Caco-2 (cell line): ENCODE measurements at regions not wholly inside any gene's neighbourhood (a gene's known extent, or its start where the extent isn't known, plus 50 kb on each side); places are given as distances from the start of the nearest gene placed in this dataset.

Experiments used
- BruUV-seq: library from RNA; stranded (reverse); fragments of 400-500 nt; replicated peaks from 2 replicates; lab custom pipeline; 2021; lab: Mats Ljungman, UMichigan
- CTCF ChIA-PET: fragments of 300-600 bp; sonication (Branson Sonifier 250); formaldehyde crosslinking; loops from one replicate; lab custom pipeline; 2022; ENCODE audit warnings: antibody characterized with exemption; lab: Charles Lee
- POLR2A ChIA-PET: fragments of 300-600 bp; sonication (Branson Sonifier 250); formaldehyde crosslinking; loops from one replicate; lab custom pipeline; 2022; ENCODE audit warnings: antibody characterized with exemption; lab: Charles Lee
- DNase-seq, 2 experiments: peaks; one replicate each; pipeline versions ENCODE4 v3.0.0 to v3.0.0-alpha.2; 2020 to 2022
- H3K27me3 ChIP-seq: replicated peaks from 2 replicates; pipeline ENCODE4 v1.6.0; 2011; ENCODE audit warnings: low read length; ENCODE audit not compliant: control insufficient read depth, insufficient read depth
- H3K36me3 ChIP-seq: 2 replicates; pipeline ENCODE4 v1.5.1; 2011; ENCODE audit warnings: low read length; ENCODE audit not compliant: control insufficient read depth, insufficient read depth
- H3K4me1 ChIP-seq: fragments of 250-450 bp; sonication (Bioruptor Pico); 2 replicates; pipeline ENCODE4 v1.5.1; 2020; ENCODE audit warnings: mild to moderate bottlenecking
- H3K4me3 ChIP-seq: 2 replicates; pipeline ENCODE4 v1.5.1; 2011; ENCODE audit warnings: low read depth, mild to moderate bottlenecking, control low read depth, low read length
- H3K9me3 ChIP-seq: fragments of 250-450 bp; sonication (Bioruptor Pico); 2 replicates; pipeline ENCODE4 v1.5.1; 2020; ENCODE audit warnings: mild to moderate bottlenecking, moderate library complexity
- H3K27ac Mint-ChIP-seq: one replicate; pipeline ENCODE4 v1.8.0; 2022; ENCODE audit warnings: mixed read lengths; ENCODE audit not compliant: unreplicated experiment
- H3K27me3 Mint-ChIP-seq: one replicate; pipeline ENCODE4 v1.8.0; 2022; ENCODE audit warnings: mixed read lengths; ENCODE audit not compliant: insufficient read depth, unreplicated experiment
- H3K36me3 Mint-ChIP-seq: one replicate; pipeline ENCODE4 v1.8.0; 2022; ENCODE audit warnings: mild to moderate bottlenecking, mixed read lengths; ENCODE audit not compliant: insufficient read depth, unreplicated experiment
- H3K4me1 Mint-ChIP-seq: one replicate; pipeline ENCODE4 v1.8.0; 2022; ENCODE audit warnings: low read depth, mixed read lengths; ENCODE audit not compliant: unreplicated experiment
- H3K4me3 Mint-ChIP-seq: one replicate; pipeline ENCODE4 v1.8.0; 2022; ENCODE audit warnings: mild to moderate bottlenecking, moderate library complexity, mixed read lengths; ENCODE audit not compliant: unreplicated experiment
- H3K9me3 Mint-ChIP-seq: one replicate; pipeline ENCODE4 v1.8.0; 2022; ENCODE audit warnings: mixed read lengths; ENCODE audit not compliant: unreplicated experiment
- CTCF ChIP-seq, 2 experiments: fragments of 200-600 bp in 1 of 2; IDR thresholded peaks; 1 replicate in 1 of 2; 2 replicates in 1 of 2; pipeline versions ENCODE4 v1.5.1 to v1.8.0; 2011 to 2022; ENCODE audit warnings: antibody characterized with exemption in 1 of 2, control low read depth in 1 of 2, inconsistent platforms in 1 of 2, low read depth in 1 of 2, low read length in 1 of 2, mild to moderate bottlenecking in 1 of 2, moderate library complexity in 1 of 2; ENCODE audit not compliant: insufficient read depth in 1 of 2, severe bottlenecking in 1 of 2, unreplicated experiment in 1 of 2
- intact Hi-C: fragments of 100-400 bp; cut with micrococcal nuclease; formaldehyde crosslinking; loops from one replicate; pipeline ENCODE4 v1.10.0; 2022; ENCODE audit not compliant: unreplicated experiment

GRCh38 chr4:80145739-80146138 lies 51.6 kb upstream of the PRDM8 start:
- CTCF ChIA-PET, result no interaction called here

GRCh38 chr4:80144676-80145470 lies 52.4 kb upstream of the PRDM8 start:
- no peaks in the 10 kb centered on the region for H3K4me1 Mint-ChIP-seq
- no peaks in the 10 kb centered on the region for H3K27me3 ChIP-seq
- no peaks in the 10 kb centered on the region for H3K9me3 ChIP-seq
- H3K36me3 ChIP-seq, result no peaks in the 10 kb centered on the region
- CTCF ChIA-PET, result interaction anchor here (0.6 kb wide), 1 partner anchor 171 kb away, joined by 7 read pairs; no protein-coding TSS in a partner anchor
- no peak overlapping the region for H3K4me3 Mint-ChIP-seq
- H3K27ac Mint-ChIP-seq, result no peak overlapping the region
- H3K4me1 ChIP-seq, result no peaks in the 10 kb centered on the region
- no peak overlapping the region for H3K4me3 ChIP-seq
- intact Hi-C loops, result no loop called here
- BruUV-seq, result no TSS peak
- H3K27me3 Mint-ChIP-seq, result peaks cover 2% of the 10 kb centered on the region
- TF ChIP-seq CTCF (IDR thresholded peaks at IDR 0.05; ENCODE audit: insufficient read depth in 1 of 2, low read depth in 1 of 2, low read length in 1 of 2, severe bottlenecking in 1 of 2, unreplicated experiment in 1 of 2), result no peak
- no peaks in the 10 kb centered on the region for H3K36me3 Mint-ChIP-seq
- POLR2A ChIA-PET, result no interaction called here
- no peaks in the 10 kb centered on the region for H3K9me3 Mint-ChIP-seq
- DNase-seq, result no peak

More at GRCh38 chr4:80145739-80146138, 51.6 kb upstream of the PRDM8 start:
- H3K27ac Mint-ChIP-seq, result no peak overlapping the region
- no peak for TF ChIP-seq CTCF (IDR thresholded peaks at IDR 0.05; ENCODE audit: insufficient read depth in 1 of 2, low read depth in 1 of 2, low read length in 1 of 2, severe bottlenecking in 1 of 2, unreplicated experiment in 1 of 2)
- H3K4me3 Mint-ChIP-seq, result no peak overlapping the region
- no peaks in the 10 kb centered on the region for H3K4me1 ChIP-seq
- H3K4me3 ChIP-seq, result no peak overlapping the region
- H3K9me3 ChIP-seq, result no peaks in the 10 kb centered on the region
- no peaks in the 10 kb centered on the region for H3K9me3 Mint-ChIP-seq
- no peaks in the 10 kb centered on the region for H3K4me1 Mint-ChIP-seq
- intact Hi-C loops, result no loop called here
- no peaks in the 10 kb centered on the region for H3K27me3 ChIP-seq
- DNase-seq, result no peak
- BruUV-seq, result no TSS peak
- H3K36me3 ChIP-seq, result no peaks in the 10 kb centered on the region
- POLR2A ChIA-PET, result no interaction called here
- H3K27me3 Mint-ChIP-seq, result peaks cover 2% of the 10 kb centered on the region
- no peaks in the 10 kb centered on the region for H3K36me3 Mint-ChIP-seq

GRCh38 chr4:80143307-80143679 lies 54.0 kb upstream of the PRDM8 start:
- Mint-ChIP-seq H3K4me1 (no peaks in the 10 kb centered on the region), H3K36me3 (no peaks in the 10 kb centered on the region), H3K4me3 (no peak overlapping the region), H3K27me3 (no peaks in the 10 kb centered on the region), H3K9me3 (no peaks in the 10 kb centered on the region), H3K27ac (no peak overlapping the region)
- Histone ChIP-seq H3K9me3 (no peaks in the 10 kb centered on the region), H3K36me3 (no peaks in the 10 kb centered on the region), H3K4me1 (no peaks in the 10 kb centered on the region), H3K27me3 (no peaks in the 10 kb centered on the region), H3K4me3 (no peak overlapping the region)
- POLR2A ChIA-PET, result no interaction called here
- no peak for DNase-seq
- CTCF ChIA-PET, result no interaction called here
- intact Hi-C loops, result no loop called here
- no TSS peak for BruUV-seq
- TF ChIP-seq CTCF (IDR thresholded peaks at IDR 0.05; ENCODE audit: insufficient read depth in 1 of 2, low read depth in 1 of 2, low read length in 1 of 2, severe bottlenecking in 1 of 2, unreplicated experiment in 1 of 2), result no peak
